ENCODE measurements at regions not wholly inside any gene's neighbourhood (a gene's known extent, or its start where the extent isn't known, plus 50 kb on each side); places are given as distances from the start of the nearest gene placed in this dataset.

GRCh38 chr11:134640971-134641968 lies 229.2 kb upstream of the B3GAT1 start:
- Histone ChIP-seq H3K27ac (no peak overlapping the region), H3K27me3 (peaks cover 0 to 77% (median 27%) of the 10 kb centered on the region in 9 donors), H3K4me3 (no peak overlapping the region), H3K9me3 (no peaks in the 10 kb centered on the region), H3K4me1 (no peaks in the 10 kb centered on the region), H3K36me3 (no peaks in the 10 kb centered on the region)
- ATAC-seq (no peak), DNase-seq (no peak)
- TF ChIP-seq CTCF (IDR thresholded peaks at IDR 0.05) (no peak), POLR2A (IDR thresholded peaks at IDR 0.05) (no peak)
- WGBS, 4 donors = 79 to 85% (median 82%) methylated on average over 15 to 17 of the region's 17 CpGs
- intact Hi-C loops (cut with DNase I) = no loop called here

- ATAC-seq (no peak), DNase-seq (no peak)
- Histone ChIP-seq H3K36me3 (no peaks in the 10 kb centered on the region), H3K4me1 (no peaks in the 10 kb centered on the region), H3K9me3 (no peaks in the 10 kb centered on the region), H3K27me3 (peaks cover 0 to 77% (median 23%) of the 10 kb centered on the region in 9 donors), H3K4me3 (no peak overlapping the region), H3K27ac (no peak overlapping the region)
- intact Hi-C loops (cut with DNase I) = no loop called here
- TF ChIP-seq POLR2A (IDR thresholded peaks at IDR 0.05) (no peak), CTCF (IDR thresholded peaks at IDR 0.05) (no peak)
- WGBS, 4 donors = 82 to 88% (median 84%) methylated on average over 5 of the region's 5 CpGs
Observed at GRCh38 chr11:134640536-134640935, 228.5 kb upstream of the B3GAT1 start.

GRCh38 chr11:134639586-134640330 lies 227.7 kb upstream of the B3GAT1 start:
- Histone ChIP-seq H3K27me3 (peaks cover 0 to 76% (median 23%) of the 10 kb centered on the region in 9 donors), H3K27ac (no peak overlapping the region), H3K4me1 (no peaks in the 10 kb centered on the region), H3K4me3 (no peak overlapping the region), H3K36me3 (no peaks in the 10 kb centered on the region), H3K9me3 (no peaks in the 10 kb centered on the region)
- TF ChIP-seq CTCF (IDR thresholded peaks at IDR 0.05) = no peak
- TF ChIP-seq POLR2A (IDR thresholded peaks at IDR 0.05) = no peak
- intact Hi-C loops (cut with DNase I) = loop anchor here in 2 of 10 donors (10.0 kb wide), 1 partner anchor 275 kb away; no protein-coding TSS in a partner anchor
- no peak for DNase-seq
- 67 to 71% (median 69%) methylated on average over 13 to 15 of the region's 15 CpGs for WGBS, 4 donors
- no peak for ATAC-seq

Measured in heart left ventricle (tissue), 16 donors.